DOHH2 (cell line): ENCODE measurements at regions not wholly inside any gene's neighbourhood (a gene's known extent, or its start where the extent isn't known, plus 50 kb on each side); places are given as distances from the start of the nearest gene placed in this dataset.
"Not testable (repeated sequence)": the region's sequence is repeated elsewhere in the genome, so short reads cannot be mapped to it uniquely, and the experiment has no call there.

Experiments
- EZH2phosphoT487 ChIP-seq: fragments of 200-600 bp; sonication (generic); IDR thresholded peaks from 2 replicates; pipeline ENCODE4 v1.6.1; 2017; ENCODE audit warnings: borderline replicate concordance, mild to moderate bottlenecking, antibody characterized with exemption, low read length, moderate library complexity, mixed read lengths
- TF ChIP-seq, protein P1 (sequence below): fragments of 200-600 bp; sonication (generic); IDR thresholded peaks from one replicate; pipeline ENCODE4 v1.5.1; 2014; ENCODE audit warnings: antibody characterized with exemption, mild to moderate bottlenecking, low read depth, low read length; ENCODE audit not compliant: poor library complexity, severe bottlenecking

- TF ChIP-seq, protein P1, sequence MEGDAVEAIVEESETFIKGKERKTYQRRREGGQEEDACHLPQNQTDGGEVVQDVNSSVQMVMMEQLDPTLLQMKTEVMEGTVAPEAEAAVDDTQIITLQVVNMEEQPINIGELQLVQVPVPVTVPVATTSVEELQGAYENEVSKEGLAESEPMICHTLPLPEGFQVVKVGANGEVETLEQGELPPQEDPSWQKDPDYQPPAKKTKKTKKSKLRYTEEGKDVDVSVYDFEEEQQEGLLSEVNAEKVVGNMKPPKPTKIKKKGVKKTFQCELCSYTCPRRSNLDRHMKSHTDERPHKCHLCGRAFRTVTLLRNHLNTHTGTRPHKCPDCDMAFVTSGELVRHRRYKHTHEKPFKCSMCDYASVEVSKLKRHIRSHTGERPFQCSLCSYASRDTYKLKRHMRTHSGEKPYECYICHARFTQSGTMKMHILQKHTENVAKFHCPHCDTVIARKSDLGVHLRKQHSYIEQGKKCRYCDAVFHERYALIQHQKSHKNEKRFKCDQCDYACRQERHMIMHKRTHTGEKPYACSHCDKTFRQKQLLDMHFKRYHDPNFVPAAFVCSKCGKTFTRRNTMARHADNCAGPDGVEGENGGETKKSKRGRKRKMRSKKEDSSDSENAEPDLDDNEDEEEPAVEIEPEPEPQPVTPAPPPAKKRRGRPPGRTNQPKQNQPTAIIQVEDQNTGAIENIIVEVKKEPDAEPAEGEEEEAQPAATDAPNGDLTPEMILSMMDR: not testable (repeated sequence)
- not testable (repeated sequence) for TF ChIP-seq EZH2phosphoT487
Measured at GRCh38 chr15:20301471-20302081, 240.0 kb downstream of the GOLGA6L6 start.
